Muscle layer of colon (tissue), 2 donors: ENCODE measurements at regions not wholly inside any gene's neighbourhood (a gene's known extent, or its start where the extent isn't known, plus 50 kb on each side); places are given as distances from the start of the nearest gene placed in this dataset.

Source experiments
- H3K27ac ChIP-seq: one replicate; pipeline ENCODE4 v1.7.0; 2013; ENCODE audit warnings: low read depth, mild to moderate bottlenecking, low read length, moderate library complexity
- H3K27me3 ChIP-seq, 2 donors: one replicate each; pipeline ENCODE4 v1.7.0; 2013; ENCODE audit warnings: low read length in 2 of 2, mild to moderate bottlenecking in 2 of 2; ENCODE audit not compliant: insufficient read depth in 2 of 2, control insufficient read depth in 1 of 2
- H3K36me3 ChIP-seq: one replicate; pipeline ENCODE4 v1.7.0; 2013; ENCODE audit warnings: mild to moderate bottlenecking, low read length; ENCODE audit not compliant: insufficient read depth
- H3K4me1 ChIP-seq: one replicate; pipeline ENCODE4 v1.7.0; 2013; ENCODE audit warnings: mild to moderate bottlenecking, low read length; ENCODE audit not compliant: insufficient read depth
- H3K4me3 ChIP-seq, 2 donors: one replicate each; pipeline ENCODE4 v1.7.0; 2013; ENCODE audit warnings: low read length in 2 of 2, low read depth in 1 of 2, mild to moderate bottlenecking in 1 of 2, moderate library complexity in 1 of 2
- H3K9ac ChIP-seq: one replicate; pipeline ENCODE4 v1.7.0; 2013; ENCODE audit warnings: low read length
- H3K9me3 ChIP-seq: one replicate; pipeline ENCODE4 v1.7.0; 2013; ENCODE audit warnings: mild to moderate bottlenecking, low read length
- donor health status: abdominal sarcoma.
- donor health status: Adenocarcinoma of cecum.

DNA sequence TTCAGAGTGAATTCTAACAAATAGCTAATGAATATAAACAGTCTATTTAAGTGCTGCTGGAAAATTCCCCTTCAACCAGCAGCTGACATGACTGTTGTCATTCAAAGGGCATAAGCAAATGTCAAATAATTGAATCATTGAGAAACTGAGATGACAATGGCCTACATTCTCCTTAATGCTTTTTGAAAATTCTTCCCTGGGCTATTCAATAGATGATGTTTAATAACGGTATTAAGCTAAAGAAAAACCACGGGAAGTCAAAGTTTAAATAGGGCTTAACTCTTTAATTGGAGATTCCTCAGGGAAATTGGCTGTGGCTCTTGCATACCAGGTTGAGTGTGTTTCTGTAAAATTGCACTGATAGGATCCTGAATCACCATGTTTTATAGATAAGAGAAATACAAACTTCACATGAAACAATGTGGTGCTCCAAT, 77.0 kb downstream of the ARL4A start:
- Histone ChIP-seq H3K27ac (no peak overlapping the region), H3K4me1 (peaks cover 3% of the 10 kb centered on the region), H3K9ac (no peak overlapping the region), H3K27me3 (no peaks in the 10 kb centered on the region), H3K9me3 (no peaks in the 10 kb centered on the region), H3K4me3 (no peak overlapping the region), H3K36me3 (no peaks in the 10 kb centered on the region)

DNA sequence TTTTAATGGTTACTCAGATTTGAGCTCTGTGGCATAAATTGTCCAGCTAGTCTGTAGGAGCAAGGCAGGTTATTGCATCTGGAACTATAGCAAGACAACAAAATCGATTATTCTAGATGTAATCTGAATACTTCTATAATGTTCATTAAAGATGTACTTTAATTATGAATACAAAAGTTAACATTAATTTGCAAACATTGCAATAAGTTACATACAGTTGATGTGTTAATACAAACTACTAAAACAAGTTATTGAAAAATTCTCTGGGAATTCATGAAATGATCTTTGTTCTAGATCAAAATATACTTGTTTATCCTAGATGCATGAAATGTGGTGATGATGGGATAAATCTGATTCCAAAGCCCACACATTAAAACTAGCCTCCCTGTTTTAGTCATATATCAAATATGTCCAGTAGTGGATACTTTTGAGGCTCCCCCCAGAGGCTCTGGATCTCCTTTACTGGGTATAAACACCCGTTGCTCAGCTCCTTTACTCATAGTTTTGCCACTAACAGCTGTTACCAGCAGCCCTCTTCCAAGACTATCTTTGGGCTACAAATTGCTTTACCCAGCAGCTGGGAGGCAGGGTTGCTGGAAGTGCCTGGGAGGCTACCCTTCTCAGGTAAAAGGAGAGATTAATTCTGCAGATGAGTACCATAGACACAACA, 78.1 kb downstream of the ARL4A start:
- no peak overlapping the region for H3K9ac ChIP-seq
- H3K4me1 ChIP-seq: peaks cover 11% of the 10 kb centered on the region
- H3K36me3 ChIP-seq: no peaks in the 10 kb centered on the region
- no peaks in the 10 kb centered on the region for H3K9me3 ChIP-seq
- H3K4me3 ChIP-seq: no peak overlapping the region
- no peaks in the 10 kb centered on the region for H3K27me3 ChIP-seq
- no peak overlapping the region for H3K27ac ChIP-seq

DNA sequence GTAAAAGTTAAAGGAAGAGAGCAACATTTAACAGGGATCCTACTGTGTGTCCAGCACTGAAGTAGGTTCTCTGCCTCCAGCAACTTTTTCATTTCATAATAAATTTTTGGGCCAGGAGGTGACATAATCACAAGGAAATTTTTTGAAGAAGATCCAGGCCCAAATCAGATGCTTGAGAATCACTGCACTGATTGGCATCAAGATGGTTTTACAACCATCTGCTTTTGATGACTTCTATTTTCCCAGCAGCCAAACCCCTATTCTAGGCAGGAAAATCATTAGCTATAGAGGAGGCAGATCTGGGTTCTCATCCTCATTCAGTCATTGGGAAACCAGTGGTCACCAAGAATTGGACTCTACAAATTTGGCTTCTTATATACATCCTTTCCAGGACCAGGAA, 79.0 kb downstream of the ARL4A start:
- H3K36me3 ChIP-seq: no peaks in the 10 kb centered on the region
- no peak overlapping the region for H3K4me3 ChIP-seq
- H3K27me3 ChIP-seq: no peaks in the 10 kb centered on the region
- H3K9ac ChIP-seq: no peak overlapping the region
- H3K9me3 ChIP-seq: no peaks in the 10 kb centered on the region
- no peak overlapping the region for H3K27ac ChIP-seq
- peaks cover 19% of the 10 kb centered on the region for H3K4me1 ChIP-seq

DNA sequence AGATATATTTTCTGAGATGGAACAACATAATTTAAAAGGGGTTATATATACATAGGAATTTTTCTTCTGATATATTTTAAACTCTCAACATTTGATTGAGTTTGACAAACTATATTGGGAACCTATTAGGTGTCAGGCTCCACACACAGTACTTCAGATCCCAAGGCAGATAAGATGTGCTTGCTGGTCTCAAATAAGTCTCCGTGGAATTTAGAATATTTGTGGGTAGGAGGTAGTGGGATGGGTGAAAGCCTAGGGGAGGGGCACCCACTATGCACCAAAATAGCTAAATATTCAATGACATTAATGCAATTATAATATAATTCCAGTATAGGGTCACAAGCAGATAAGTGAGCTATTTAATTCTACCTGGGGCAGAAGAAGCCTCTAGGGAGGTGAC, 81.5 kb downstream of the ARL4A start:
- Histone ChIP-seq H3K36me3 (no peaks in the 10 kb centered on the region), H3K9ac (no peak overlapping the region), H3K9me3 (no peaks in the 10 kb centered on the region), H3K4me3 (no peak overlapping the region), H3K27ac (no peak overlapping the region), H3K27me3 (no peaks in the 10 kb centered on the region), H3K4me1 (peaks cover 23% of the 10 kb centered on the region)

DNA sequence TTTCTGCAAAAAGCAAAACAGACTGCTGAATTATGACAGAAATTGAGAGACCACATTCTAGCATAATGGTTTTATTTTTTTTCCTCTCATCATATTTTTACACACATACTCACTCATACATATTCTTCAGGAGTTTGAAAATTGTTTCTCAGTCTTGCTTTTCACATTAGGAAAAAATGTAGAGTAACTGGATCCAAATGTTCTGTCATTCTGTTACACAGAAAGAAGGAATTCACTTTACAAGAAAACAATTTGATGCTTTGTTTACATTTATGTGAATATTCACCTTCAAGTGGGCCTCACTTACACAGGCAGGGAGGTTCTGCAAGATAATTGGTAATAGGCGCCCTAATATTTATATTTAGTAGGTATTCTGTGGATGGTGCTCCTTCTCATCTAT, 82.0 kb downstream of the ARL4A start:
- H3K27ac ChIP-seq: no peak overlapping the region
- peaks cover 23% of the 10 kb centered on the region for H3K4me1 ChIP-seq
- H3K9me3 ChIP-seq: no peaks in the 10 kb centered on the region
- H3K36me3 ChIP-seq: no peaks in the 10 kb centered on the region
- H3K27me3 ChIP-seq: no peaks in the 10 kb centered on the region
- no peak overlapping the region for H3K4me3 ChIP-seq
- H3K9ac ChIP-seq: no peak overlapping the region

DNA sequence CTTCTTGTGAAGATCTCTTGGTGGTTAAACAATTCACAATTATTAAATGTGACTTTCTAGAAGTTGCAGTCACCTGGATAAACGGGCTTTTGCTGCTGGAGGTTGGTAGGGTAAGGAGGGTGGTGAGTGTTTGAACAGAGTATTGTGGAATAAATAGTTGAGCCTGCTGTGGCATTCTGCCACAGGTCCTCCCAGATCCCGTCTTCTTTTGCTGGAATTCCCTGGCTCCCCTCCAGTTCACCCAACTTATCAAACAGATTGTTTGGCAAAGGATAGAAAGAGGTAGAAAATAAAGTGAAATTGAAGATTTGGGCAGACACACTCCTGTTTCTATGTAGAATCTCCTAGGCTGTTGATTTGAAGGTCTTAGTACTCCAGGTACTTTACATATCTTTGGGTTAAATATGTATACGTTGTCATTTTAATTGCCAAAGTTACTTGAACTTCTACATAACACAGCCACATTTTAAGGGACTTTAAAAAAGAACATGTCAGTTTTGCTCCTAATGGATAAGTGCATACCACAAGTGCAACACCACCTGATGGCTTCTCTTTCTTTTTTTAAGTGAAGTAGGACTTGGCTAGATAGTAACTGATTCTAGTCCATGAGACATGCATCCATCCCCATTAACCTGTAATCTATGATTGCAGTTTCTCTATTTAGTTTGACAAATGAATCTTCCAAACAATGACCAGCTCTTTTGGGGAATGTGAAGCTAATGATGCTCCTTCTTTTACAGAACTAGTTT, 83.0 kb downstream of the ARL4A start:
- Histone ChIP-seq H3K4me1 (peaks cover 23% of the 10 kb centered on the region), H3K27me3 (no peaks in the 10 kb centered on the region), H3K4me3 (no peak overlapping the region), H3K9ac (no peak overlapping the region), H3K36me3 (no peaks in the 10 kb centered on the region), H3K9me3 (no peaks in the 10 kb centered on the region), H3K27ac (no peak overlapping the region)

DNA sequence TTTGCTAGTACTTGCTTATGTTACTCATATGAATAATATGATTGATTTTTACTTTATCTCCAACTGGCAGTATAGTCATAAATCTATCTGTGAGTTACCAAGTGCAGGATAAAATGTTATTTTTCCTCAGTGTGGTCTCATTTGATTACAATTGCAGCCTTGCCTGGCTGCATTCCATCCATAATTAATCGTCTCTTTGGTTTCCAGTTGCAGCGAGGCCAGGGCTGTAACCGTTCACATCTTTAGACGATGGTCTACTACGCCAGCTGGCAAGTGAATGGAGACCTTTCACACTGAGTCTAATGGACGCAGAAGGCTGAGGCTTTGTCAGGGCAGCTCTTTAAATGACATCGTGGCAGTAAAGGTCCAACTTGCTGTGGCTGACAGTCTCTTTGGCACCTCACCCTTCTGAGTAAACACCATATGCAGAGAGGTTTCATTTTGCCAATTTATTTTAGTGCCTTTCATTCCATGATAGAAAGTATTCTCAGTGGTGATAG, 84.0 kb downstream of the ARL4A start:
- no peak overlapping the region for H3K9ac ChIP-seq
- no peak overlapping the region for H3K27ac ChIP-seq
- H3K36me3 ChIP-seq: no peaks in the 10 kb centered on the region
- H3K4me3 ChIP-seq: peak overlapping the region in 1 of 2 donors; percentile 25
- no peaks in the 10 kb centered on the region for H3K9me3 ChIP-seq
- no peaks in the 10 kb centered on the region for H3K27me3 ChIP-seq
- H3K4me1 ChIP-seq: peaks cover 23% of the 10 kb centered on the region

DNA sequence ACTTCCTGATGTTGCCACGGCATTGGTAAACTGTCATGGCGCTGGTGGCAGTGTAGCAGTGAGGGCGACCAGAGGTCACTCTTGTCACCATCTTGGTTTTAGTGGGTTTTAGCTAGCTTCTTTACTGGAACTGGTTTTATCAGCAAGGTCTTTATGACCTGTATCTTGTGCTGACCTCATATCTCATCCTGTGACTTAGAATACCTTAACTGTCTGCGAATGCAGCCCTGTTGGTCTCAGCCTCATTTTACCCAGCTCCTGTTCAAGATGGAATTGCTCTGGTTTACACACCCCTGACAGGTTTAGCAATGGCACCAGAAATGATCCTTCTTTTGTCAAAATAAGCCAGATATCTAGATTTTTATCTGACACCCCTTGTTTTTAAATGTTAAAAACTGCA, 85.3 kb downstream of the ARL4A start:
- H3K4me3 ChIP-seq: no peak overlapping the region
- H3K9ac ChIP-seq: no peak overlapping the region
- H3K27me3 ChIP-seq: no peaks in the 10 kb centered on the region
- peaks cover 23% of the 10 kb centered on the region for H3K4me1 ChIP-seq
- no peak overlapping the region for H3K27ac ChIP-seq
- H3K9me3 ChIP-seq: no peaks in the 10 kb centered on the region
- H3K36me3 ChIP-seq: no peaks in the 10 kb centered on the region

DNA sequence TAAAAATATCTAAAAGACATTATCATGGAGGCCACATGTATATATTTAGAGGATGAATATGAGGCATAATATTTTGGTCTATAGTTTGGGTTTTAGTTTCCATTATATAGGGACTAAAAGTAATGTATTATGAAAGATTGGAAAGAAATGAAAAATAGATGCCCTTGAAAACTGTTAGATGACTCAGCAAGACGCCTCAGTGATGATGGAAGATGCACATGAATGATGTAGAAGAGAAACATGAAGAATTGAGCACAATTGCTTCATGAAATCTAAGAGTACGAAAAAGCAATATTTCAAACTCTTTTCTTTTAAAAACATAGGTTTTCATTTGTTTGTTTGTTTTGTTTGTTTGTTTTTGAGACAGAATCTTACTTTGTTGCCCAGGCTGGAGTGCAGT, 89.8 kb downstream of the ARL4A start:
- Histone ChIP-seq H3K4me3 (no peak overlapping the region), H3K9me3 (no peaks in the 10 kb centered on the region), H3K4me1 (no peaks in the 10 kb centered on the region), H3K9ac (no peak overlapping the region), H3K27ac (no peak overlapping the region), H3K36me3 (no peaks in the 10 kb centered on the region), H3K27me3 (no peaks in the 10 kb centered on the region)

DNA sequence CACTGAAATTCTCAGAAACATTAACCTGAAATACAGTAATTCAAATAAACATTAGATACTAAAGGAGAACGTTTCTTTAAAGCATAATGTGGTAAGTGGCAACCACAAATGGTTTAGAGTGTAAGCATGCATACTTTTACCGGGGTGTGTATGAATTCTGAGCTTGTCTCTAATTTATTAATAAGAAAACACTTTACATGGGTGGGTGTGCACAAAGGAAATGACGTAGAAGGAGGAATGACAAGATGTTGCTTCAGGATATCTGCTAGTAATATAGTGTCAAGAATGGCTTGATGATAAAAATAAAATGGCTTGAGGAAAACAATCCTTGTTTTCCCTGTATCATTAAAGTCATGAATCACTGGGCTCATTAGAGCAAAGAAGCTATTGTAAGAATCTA, 92.5 kb downstream of the ARL4A start:
- H3K4me3 ChIP-seq: no peak overlapping the region
- H3K4me1 ChIP-seq: no peaks in the 10 kb centered on the region
- no peaks in the 10 kb centered on the region for H3K27me3 ChIP-seq
- H3K9me3 ChIP-seq: no peaks in the 10 kb centered on the region
- no peak overlapping the region for H3K27ac ChIP-seq
- H3K9ac ChIP-seq: no peak overlapping the region
- no peaks in the 10 kb centered on the region for H3K36me3 ChIP-seq

DNA sequence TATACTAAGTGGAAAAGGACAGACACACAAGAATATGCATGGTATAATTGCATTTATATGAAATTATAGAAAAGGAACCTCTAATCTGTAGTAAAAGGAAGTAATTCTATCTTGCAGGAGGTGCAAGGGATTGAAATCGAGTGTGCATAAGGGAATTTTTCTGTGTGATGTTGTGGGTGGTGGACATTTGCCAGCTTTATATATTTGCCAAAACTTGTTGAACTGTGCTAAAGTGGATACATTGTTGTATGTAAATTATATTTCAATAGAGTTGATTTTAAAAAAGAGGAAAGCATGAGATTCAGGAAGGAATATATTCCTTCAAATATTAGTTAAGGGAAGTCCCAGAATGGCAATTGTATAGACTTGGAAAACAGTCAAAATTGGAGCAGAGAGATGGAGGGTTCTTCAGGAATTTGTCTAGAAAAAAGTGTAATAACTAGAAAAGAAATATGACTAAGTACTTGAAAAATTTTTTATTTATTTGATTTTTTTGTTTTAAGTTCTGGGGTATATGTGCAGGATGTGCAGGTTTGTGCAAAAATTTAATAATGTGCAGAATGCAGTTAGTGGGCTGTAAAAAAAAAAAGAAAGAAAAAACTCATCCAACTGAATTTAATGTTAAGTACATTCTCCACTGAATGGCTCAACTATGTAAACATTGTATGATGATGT, 96.1 kb downstream of the ARL4A start:
- Histone ChIP-seq H3K9me3 (no peaks in the 10 kb centered on the region), H3K4me1 (no peaks in the 10 kb centered on the region), H3K4me3 (no peak overlapping the region), H3K27ac (no peak overlapping the region), H3K27me3 (no peaks in the 10 kb centered on the region), H3K9ac (no peak overlapping the region), H3K36me3 (no peaks in the 10 kb centered on the region)
